HG03521 (cell line): ENCODE measurements at regions not wholly inside any gene's neighbourhood (a gene's known extent, or its start where the extent isn't known, plus 50 kb on each side); places are given as distances from the start of the nearest gene placed in this dataset.
A peak's percentile ranks its signal among the peaks of the same experiment; 100 is the strongest.

Experiments
- ATAC-seq: cut with Tn5 transposase; IDR thresholded peaks from one replicate; pipeline ENCODE4 v1.9.1; 2021; ENCODE audit warnings: mild to moderate bottlenecking, moderate library complexity; ENCODE audit not compliant: unreplicated experiment

GRCh38 chr4:124262211-124263179 lies 450.0 kb downstream of the ANKRD50 start:
- peak; percentile 89 for ATAC-seq

DNA sequence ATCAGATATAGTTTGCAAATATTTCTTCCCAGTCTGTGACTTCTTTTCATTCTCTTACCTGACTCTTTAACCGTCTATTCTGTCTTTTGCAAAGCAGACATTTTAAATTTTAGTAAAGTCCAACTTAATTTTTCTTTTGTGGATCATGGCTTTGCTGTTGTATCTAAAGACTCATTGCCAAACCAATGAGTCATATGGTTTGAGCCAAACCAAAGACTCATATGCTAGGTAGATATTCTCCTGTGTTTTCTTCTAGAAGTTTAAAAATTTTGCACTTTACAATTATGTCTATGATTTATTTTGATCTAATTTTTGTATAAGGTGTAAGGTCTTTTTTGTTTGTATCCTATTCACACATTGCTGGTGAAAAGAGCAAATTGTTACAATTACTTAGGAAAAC lies 446.8 kb downstream of the ANKRD50 start:
- ATAC-seq: no peak

- no peak for ATAC-seq
Measured at GRCh38 chr4:124266721-124267120, 445.8 kb downstream of the ANKRD50 start.

DNA sequence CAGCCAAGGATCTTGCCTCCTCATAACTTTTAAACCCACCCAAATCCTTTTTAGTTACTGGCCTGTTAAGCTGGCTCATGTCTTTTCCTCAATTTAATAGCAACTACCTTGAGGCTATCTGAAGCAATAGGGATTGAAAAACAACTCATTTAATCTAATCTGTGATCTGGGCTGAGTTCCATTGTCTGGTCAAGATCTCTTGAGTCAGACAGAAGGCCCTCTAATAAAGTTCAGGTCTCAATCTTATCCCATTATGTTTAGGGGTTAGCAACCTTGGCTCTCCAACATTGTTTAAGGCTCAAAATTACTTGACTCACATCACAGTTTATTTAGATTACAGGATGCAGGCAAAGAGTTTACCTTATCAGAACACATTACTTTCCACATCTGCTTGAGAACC lies 436.1 kb downstream of the ANKRD50 start:
- ATAC-seq: no peak

DNA sequence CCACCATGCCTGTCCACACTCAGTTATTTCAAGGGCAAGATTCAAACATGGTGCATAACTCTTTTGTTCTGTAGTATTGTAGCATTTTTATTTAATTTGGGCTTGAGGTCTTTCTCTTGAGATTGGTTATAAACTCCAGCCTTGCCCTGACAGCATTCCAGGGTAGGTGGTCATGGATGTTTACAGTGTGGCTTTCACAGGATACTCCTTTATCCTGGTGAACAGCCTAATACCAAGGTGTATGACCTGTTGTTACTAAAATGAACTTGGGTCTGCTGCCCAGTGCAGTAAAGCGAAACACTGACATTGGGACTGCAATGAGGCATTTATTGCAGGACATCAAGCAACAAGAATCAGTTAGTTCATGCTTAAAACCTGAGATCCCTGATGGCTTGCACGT lies 434.8 kb downstream of the ANKRD50 start:
- no peak for ATAC-seq

- ATAC-seq: no peak
Measured at GRCh38 chr4:124278477-124278876, 434.1 kb downstream of the ANKRD50 start.

DNA sequence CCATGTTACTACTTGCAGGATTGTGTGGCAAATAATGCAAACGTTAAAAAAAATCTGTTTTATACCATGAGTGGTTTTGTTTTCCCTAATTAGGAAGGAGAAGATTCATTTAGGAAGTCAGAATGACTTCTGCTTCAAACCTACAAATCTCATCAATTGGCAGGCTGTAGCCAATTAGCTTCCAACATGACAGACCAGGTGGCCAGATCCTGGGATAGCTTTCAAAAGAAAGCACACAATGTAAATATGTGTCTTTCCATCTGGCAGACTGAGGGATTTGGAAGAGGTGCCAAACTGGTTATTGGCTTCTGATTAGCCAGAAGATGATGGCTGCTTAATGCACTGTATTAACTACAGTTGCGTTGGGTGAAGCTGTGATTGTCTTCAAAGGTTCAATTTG lies 432.8 kb downstream of the ANKRD50 start:
- ATAC-seq: no peak

GRCh38 chr4:124282301-124282898 lies 430.1 kb downstream of the ANKRD50 start:
- no peak for ATAC-seq

- no peak for ATAC-seq
Measured at GRCh38 chr4:124288706-124289486, 423.6 kb downstream of the ANKRD50 start.

- ATAC-seq: no peak
Measured at GRCh38 chr4:124290678-124291077, 421.9 kb downstream of the ANKRD50 start.

DNA sequence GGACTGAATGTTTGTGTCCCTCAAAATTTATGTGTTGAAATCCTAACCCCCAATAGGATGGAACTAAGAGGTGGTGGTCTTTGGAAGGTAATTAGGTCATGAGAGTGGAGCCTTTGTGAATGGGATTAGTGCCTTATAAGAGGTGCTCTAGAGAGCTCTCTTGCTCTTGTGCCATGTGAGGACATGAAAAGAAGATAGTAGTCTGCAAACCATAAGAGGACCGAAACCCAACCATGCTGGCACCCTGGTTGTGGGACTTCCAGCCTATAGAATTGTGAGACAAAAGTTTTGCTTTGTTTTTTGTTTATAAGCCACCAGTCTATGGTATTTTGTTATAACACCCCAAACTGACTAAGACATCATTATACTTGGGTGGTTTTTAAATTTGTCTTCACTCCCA lies 417.1 kb downstream of the ANKRD50 start:
- no peak for ATAC-seq

DNA sequence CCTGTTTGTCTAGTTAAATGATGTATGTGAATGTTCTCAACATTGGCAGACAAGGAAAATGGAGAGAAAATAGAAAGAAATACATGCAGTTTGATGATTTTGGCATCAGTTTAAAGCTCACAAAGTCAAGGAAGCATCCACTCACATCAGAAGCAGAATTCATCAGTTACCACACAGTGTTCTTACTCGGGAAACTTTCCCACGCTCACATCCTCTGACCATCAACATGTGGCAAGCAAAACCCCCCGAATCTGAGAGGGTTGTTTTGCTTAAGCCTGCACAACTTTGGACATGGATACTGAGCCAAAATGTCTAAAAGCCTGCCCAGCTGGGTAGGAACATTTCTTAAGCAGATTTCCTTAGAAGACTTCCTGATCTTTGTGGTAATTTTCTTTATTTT lies 407.6 kb downstream of the ANKRD50 start:
- ATAC-seq: no peak

- no peak for ATAC-seq
Measured at GRCh38 chr4:124306352-124306751, 406.2 kb downstream of the ANKRD50 start.

- no peak for ATAC-seq
Measured at GRCh38 chr4:124307143-124307542, 405.4 kb downstream of the ANKRD50 start.

- no peak for ATAC-seq
Measured at GRCh38 chr4:124318292-124318691, 394.2 kb downstream of the ANKRD50 start.

DNA sequence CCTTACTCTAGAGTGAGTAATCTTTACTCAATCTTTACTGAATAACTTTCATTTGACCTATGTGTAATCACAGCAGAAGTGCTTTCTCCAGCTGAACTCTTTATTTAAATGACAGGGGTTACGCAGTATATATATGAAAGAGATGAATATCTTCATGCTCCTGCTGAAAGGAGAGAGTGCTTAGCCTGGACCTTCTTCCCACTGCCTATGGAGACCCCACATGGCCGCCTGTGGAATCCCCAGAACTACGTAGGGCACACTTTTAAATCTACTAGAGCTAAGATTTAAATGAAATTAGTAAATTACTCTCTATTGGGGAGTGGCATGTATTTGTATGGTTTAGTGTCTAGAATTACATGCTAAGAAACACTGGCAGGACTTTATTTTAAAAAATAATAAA lies 391.2 kb downstream of the ANKRD50 start:
- ATAC-seq: no peak

- ATAC-seq: no peak
Measured at GRCh38 chr4:124322234-124323065, 390.1 kb downstream of the ANKRD50 start.

DNA sequence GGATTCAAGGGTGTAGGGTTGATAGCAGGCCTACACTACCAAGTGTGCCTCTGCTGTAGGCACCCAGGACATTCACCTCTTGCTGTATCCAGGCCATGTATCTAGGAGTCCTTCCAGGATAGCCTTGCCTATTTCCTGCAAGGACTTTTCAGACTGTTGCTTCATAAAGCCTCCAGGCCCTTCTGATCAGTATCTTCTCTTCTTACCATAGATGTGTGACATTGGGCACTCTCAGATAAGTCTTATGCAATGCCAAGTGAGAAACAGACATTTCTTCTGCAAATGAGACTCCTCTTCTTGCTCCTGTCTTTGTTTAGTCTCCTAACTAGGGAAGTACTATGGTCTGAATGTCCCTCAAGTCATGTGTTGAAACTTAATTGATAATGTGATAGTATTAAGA lies 386.8 kb downstream of the ANKRD50 start:
- ATAC-seq: no peak

DNA sequence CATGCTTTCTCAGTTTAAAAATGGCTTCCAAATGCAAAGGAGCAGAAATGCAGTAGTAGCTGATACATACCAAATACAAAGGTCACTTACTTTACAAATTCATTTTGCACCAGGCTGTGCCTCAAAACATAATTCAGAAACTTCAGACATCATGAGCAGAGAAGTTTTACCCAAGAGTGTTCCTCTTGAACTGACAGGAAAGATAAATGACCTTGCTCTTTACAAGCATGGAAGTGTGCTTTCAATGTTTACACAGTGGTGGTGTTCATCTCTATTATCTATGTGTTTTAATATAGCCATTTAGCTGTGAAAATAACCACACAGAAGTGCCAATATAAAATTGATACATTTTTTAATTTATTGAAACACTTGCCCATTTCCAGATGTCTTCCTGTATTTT lies 383.4 kb downstream of the ANKRD50 start:
- no peak for ATAC-seq

DNA sequence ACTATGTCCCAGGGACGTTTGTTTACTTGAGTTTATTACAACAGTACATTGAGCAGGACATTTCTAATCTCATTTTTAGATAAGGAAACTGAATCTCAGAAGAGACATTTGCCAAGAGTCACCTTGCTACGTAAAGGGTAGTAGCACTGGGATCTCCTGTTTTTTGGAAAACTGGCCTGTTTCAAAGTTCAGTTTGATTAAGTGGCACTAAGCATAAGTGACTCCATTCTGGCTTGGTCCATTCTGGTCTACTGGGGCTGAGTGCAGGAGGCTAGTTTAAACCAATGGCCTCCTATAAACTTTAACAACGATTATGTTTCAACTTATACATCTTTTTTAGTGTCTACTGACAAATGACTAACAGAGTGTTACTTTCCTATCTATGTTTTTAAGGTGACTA lies 382.5 kb downstream of the ANKRD50 start:
- ATAC-seq: no peak

DNA sequence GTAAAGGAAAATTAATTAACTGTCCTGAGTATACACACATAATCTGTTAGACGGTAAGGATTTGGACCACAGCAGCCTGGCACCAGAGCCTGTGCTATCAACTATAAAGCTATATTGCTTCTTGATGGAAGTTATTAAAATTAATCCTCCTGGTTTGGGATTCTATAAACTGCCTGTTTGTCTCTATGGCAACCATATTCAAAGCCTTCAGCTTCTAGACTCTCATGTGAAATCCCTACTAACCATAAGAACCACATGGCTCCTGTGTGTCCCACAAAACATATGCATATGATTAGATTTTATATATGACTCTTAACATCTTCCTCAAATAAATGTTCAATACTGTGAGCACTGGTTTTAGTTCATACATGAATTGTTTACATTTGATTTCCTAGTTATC lies 380.8 kb downstream of the ANKRD50 start:
- ATAC-seq: no peak
